ENCODE measurements at regions not wholly inside any gene's neighbourhood (a gene's known extent, or its start where the extent isn't known, plus 50 kb on each side); places are given as distances from the start of the nearest gene placed in this dataset.

DNA sequence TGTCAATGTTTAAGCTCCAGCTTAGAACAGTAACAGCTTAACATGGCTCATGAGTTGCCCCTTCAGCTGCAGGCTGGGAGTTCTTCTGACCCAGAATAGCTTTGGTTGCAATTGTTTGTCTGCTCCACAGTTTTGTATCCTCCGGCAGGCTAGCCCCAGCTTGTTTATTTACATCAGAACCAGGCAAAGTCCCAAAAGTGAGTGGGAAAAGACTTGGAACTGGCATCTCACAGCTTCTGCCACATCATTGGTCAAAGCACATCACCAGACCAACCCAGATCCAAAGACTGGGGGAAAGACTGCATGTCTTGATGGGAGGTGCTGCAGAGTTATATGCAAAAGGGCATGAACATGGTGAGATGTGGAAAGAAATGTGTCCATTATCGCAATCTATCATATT, 231.2 kb upstream of the CPEB2 start:
- WGBS (ENCODE audit: low lambda C conversion rate), result 48% methylated on average over 2 of the region's 2 CpGs
- no peaks in the 10 kb centered on the region for H3K27me3 ChIP-seq (ENCODE audit: insufficient read depth)
- no peak overlapping the region for H3K4me3 ChIP-seq (ENCODE audit: low read depth in 2 of 2, low read length in 1 of 2)
- no peaks in the 10 kb centered on the region for H3K36me3 ChIP-seq (replicated peaks in 1 of 2; ENCODE audit: control insufficient read depth in 1 of 2, insufficient read depth in 2 of 2, low read length in 1 of 2)
- H3K4me2 ChIP-seq, result no peak overlapping the region
- DNase-seq, result no peak
- H2AFZ ChIP-seq (ENCODE audit: low read depth), result no peak overlapping the region
- no peaks in the 10 kb centered on the region for H4K20me1 ChIP-seq (ENCODE audit: insufficient read depth)
- ChIA-PET POLR2A (no interaction called here), CTCF (no interaction called here)
- H3K9me2 ChIP-seq, result no peaks in the 10 kb centered on the region
- no peak for TF ChIP-seq RAD21 (IDR thresholded peaks at IDR 0.05; ENCODE audit: low read length)
- H3K9me3 ChIP-seq, result no peaks in the 10 kb centered on the region
- H3K79me2 ChIP-seq (ENCODE audit: insufficient read depth), result no peaks in the 10 kb centered on the region
- no peak overlapping the region for H3K9ac ChIP-seq
- no peaks in the 10 kb centered on the region for H3K4me1 ChIP-seq (ENCODE audit: control insufficient read depth in 1 of 2, insufficient read depth in 2 of 2, low read depth in 1 of 2, low read length in 1 of 2)
- no peak overlapping the region for H3K27ac ChIP-seq (ENCODE audit: low read depth in 2 of 2, low read length in 1 of 2)
- H3F3A ChIP-seq (replicated peaks; ENCODE audit: insufficient read depth), result no peaks in the 10 kb centered on the region

- no peak for DNase-seq
Measured at GRCh38 chr4:14771504-14772175, 230.6 kb upstream of the CPEB2 start.

DNA sequence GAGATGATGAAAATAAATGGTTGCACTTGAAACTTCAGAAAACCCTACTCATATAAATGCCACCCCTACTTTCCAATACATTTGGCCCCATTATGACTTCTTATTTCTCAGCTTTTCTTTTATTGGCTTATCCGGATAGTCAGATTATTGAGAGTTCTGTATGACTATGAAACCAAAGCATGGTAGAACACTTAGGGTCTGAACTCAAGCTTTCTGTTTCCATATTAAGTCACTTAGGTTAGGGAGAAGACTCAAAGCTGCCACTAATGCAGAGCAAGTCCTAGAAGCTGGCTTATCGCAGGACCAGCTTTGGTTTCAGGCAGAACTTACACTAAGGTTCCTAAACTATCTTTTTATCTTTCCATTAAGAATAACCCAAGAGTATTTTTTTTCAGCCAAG, 229.9 kb upstream of the CPEB2 start:
- ChIA-PET POLR2A (no interaction called here), CTCF (no interaction called here)
- 68% methylated on average over 2 of the region's 2 CpGs for WGBS (ENCODE audit: low lambda C conversion rate)
- Histone ChIP-seq H3K79me2 (ENCODE audit: insufficient read depth) (no peaks in the 10 kb centered on the region), H3K9ac (no peak overlapping the region), H3K4me3 (ENCODE audit: low read depth in 2 of 2, low read length in 1 of 2) (no peak overlapping the region), H3K27ac (ENCODE audit: low read depth in 2 of 2, low read length in 1 of 2) (no peak overlapping the region), H3K9me3 (no peaks in the 10 kb centered on the region), H4K20me1 (ENCODE audit: insufficient read depth) (no peaks in the 10 kb centered on the region), H3K4me2 (no peak overlapping the region), H3K36me3 (replicated peaks in 1 of 2; ENCODE audit: control insufficient read depth in 1 of 2, insufficient read depth in 2 of 2, low read length in 1 of 2) (no peaks in the 10 kb centered on the region), H3K27me3 (ENCODE audit: insufficient read depth) (no peaks in the 10 kb centered on the region), H3K4me1 (ENCODE audit: control insufficient read depth in 1 of 2, insufficient read depth in 2 of 2, low read depth in 1 of 2, low read length in 1 of 2) (no peaks in the 10 kb centered on the region), H3F3A (replicated peaks; ENCODE audit: insufficient read depth) (no peaks in the 10 kb centered on the region), H3K9me2 (no peaks in the 10 kb centered on the region), H2AFZ (ENCODE audit: low read depth) (no peak overlapping the region)
- DNase-seq, result no peak
- TF ChIP-seq ELF1 (IDR thresholded peaks at IDR 0.05) (no peak), NRF1 (IDR thresholded peaks at IDR 0.05; ENCODE audit: low read depth, low read length) (no peak), RAD21 (IDR thresholded peaks at IDR 0.05; ENCODE audit: low read length) (no peak), MEF2A (IDR thresholded peaks at IDR 0.05; ENCODE audit: borderline replicate concordance, low read depth) (no peak), RFX5 (IDR thresholded peaks at IDR 0.05; ENCODE audit: low read length) (no peak), NFIC (IDR thresholded peaks at IDR 0.05; ENCODE audit: borderline replicate concordance) (no peak), POLR2AphosphoS5 (IDR thresholded peaks at IDR 0.05; ENCODE audit: low read depth, low read length) (no peak), TAF1 (IDR thresholded peaks at IDR 0.05; ENCODE audit: borderline replicate concordance, low read depth, low read length) (no peak), SMC3 (IDR thresholded peaks at IDR 0.05; ENCODE audit: low read depth, low read length) (no peak), TEAD4 (IDR thresholded peaks at IDR 0.05; ENCODE audit: borderline replicate concordance, insufficient read depth) (no peak), CHD2 (IDR thresholded peaks at IDR 0.05; ENCODE audit: low read length, partially characterized antibody) (no peak), YY1 (IDR thresholded peaks at IDR 0.05; ENCODE audit: low read depth) (no peak), JUND (IDR thresholded peaks at IDR 0.05) (no peak), GATA2 (CRISPR knock-in tag; IDR thresholded peaks at IDR 0.05) (no peak)
- TF ChIP-seq, protein P1, sequence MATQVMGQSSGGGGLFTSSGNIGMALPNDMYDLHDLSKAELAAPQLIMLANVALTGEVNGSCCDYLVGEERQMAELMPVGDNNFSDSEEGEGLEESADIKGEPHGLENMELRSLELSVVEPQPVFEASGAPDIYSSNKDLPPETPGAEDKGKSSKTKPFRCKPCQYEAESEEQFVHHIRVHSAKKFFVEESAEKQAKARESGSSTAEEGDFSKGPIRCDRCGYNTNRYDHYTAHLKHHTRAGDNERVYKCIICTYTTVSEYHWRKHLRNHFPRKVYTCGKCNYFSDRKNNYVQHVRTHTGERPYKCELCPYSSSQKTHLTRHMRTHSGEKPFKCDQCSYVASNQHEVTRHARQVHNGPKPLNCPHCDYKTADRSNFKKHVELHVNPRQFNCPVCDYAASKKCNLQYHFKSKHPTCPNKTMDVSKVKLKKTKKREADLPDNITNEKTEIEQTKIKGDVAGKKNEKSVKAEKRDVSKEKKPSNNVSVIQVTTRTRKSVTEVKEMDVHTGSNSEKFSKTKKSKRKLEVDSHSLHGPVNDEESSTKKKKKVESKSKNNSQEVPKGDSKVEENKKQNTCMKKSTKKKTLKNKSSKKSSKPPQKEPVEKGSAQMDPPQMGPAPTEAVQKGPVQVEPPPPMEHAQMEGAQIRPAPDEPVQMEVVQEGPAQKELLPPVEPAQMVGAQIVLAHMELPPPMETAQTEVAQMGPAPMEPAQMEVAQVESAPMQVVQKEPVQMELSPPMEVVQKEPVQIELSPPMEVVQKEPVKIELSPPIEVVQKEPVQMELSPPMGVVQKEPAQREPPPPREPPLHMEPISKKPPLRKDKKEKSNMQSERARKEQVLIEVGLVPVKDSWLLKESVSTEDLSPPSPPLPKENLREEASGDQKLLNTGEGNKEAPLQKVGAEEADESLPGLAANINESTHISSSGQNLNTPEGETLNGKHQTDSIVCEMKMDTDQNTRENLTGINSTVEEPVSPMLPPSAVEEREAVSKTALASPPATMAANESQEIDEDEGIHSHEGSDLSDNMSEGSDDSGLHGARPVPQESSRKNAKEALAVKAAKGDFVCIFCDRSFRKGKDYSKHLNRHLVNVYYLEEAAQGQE (IDR thresholded peaks at IDR 0.05; ENCODE audit: low read depth, low read length), result no peak
- TF ChIP-seq, protein P2, sequence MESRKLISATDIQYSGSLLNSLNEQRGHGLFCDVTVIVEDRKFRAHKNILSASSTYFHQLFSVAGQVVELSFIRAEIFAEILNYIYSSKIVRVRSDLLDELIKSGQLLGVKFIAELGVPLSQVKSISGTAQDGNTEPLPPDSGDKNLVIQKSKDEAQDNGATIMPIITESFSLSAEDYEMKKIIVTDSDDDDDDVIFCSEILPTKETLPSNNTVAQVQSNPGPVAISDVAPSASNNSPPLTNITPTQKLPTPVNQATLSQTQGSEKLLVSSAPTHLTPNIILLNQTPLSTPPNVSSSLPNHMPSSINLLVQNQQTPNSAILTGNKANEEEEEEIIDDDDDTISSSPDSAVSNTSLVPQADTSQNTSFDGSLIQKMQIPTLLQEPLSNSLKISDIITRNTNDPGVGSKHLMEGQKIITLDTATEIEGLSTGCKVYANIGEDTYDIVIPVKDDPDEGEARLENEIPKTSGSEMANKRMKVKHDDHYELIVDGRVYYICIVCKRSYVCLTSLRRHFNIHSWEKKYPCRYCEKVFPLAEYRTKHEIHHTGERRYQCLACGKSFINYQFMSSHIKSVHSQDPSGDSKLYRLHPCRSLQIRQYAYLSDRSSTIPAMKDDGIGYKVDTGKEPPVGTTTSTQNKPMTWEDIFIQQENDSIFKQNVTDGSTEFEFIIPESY (IDR thresholded peaks at IDR 0.05; ENCODE audit: borderline replicate concordance, low read depth), result no peak

More at GRCh38 chr4:14771504-14772175, 230.6 kb upstream of the CPEB2 start:
- no peak overlapping the region for H2AFZ ChIP-seq (ENCODE audit: low read depth)
- TF ChIP-seq RAD21 (IDR thresholded peaks at IDR 0.05; ENCODE audit: low read length) (no peak), CHD2 (IDR thresholded peaks at IDR 0.05; ENCODE audit: low read length, partially characterized antibody) (no peak), MEF2A (IDR thresholded peaks at IDR 0.05; ENCODE audit: borderline replicate concordance, low read depth) (no peak)
- 26% methylated on average over 2 of the region's 2 CpGs for WGBS (ENCODE audit: low lambda C conversion rate)
- H4K20me1 ChIP-seq (ENCODE audit: insufficient read depth), result no peaks in the 10 kb centered on the region
- H3K9me2 ChIP-seq, result no peaks in the 10 kb centered on the region
- H3K27me3 ChIP-seq (ENCODE audit: insufficient read depth), result no peaks in the 10 kb centered on the region
- H3K4me1 ChIP-seq (ENCODE audit: control insufficient read depth in 1 of 2, insufficient read depth in 2 of 2, low read depth in 1 of 2, low read length in 1 of 2), result no peaks in the 10 kb centered on the region
- H3K4me2 ChIP-seq, result no peak overlapping the region
- no peak overlapping the region for H3K4me3 ChIP-seq (ENCODE audit: low read depth in 2 of 2, low read length in 1 of 2)
- H3K9me3 ChIP-seq, result no peaks in the 10 kb centered on the region
- ChIA-PET POLR2A (no interaction called here), CTCF (no interaction called here)
- H3K79me2 ChIP-seq (ENCODE audit: insufficient read depth), result no peaks in the 10 kb centered on the region
- H3F3A ChIP-seq (replicated peaks; ENCODE audit: insufficient read depth), result no peaks in the 10 kb centered on the region
- no peak overlapping the region for H3K9ac ChIP-seq
- H3K36me3 ChIP-seq (replicated peaks in 1 of 2; ENCODE audit: control insufficient read depth in 1 of 2, insufficient read depth in 2 of 2, low read length in 1 of 2), result no peaks in the 10 kb centered on the region
- no peak overlapping the region for H3K27ac ChIP-seq (ENCODE audit: low read depth in 2 of 2, low read length in 1 of 2)

All from SK-N-SH (cell line).